SU-DHL-6 (cell line): ENCODE measurements at regions not wholly inside any gene's neighbourhood (a gene's known extent, or its start where the extent isn't known, plus 50 kb on each side); places are given as distances from the start of the nearest gene placed in this dataset.

Experiments used
- CTCF ChIP-seq: fragments of 200-600 bp; sonication (generic); IDR thresholded peaks from one replicate; pipeline ENCODE4 v1.5.1; 2017; ENCODE audit warnings: antibody characterized with exemption, mild to moderate bottlenecking, low read length, moderate library complexity; ENCODE audit not compliant: insufficient read depth, poor library complexity, severe bottlenecking
- EZH2phosphoT487 ChIP-seq: fragments of 200-600 bp; sonication (generic), shearing (Covaris generic); conservative IDR thresholded peaks from 2 replicates; pipeline ENCODE4 v1.6.1; 2018; ENCODE audit warnings: mild to moderate bottlenecking, antibody characterized with exemption, low read length, moderate library complexity, mixed read lengths

GRCh38 chr12:124115976-124116690 is 143.1 kb downstream of the ZNF664 start:
- TF ChIP-seq CTCF (no peak), EZH2phosphoT487 (no peak)
